ENCODE measurements at regions not wholly inside any gene's neighbourhood (a gene's known extent, or its start where the extent isn't known, plus 50 kb on each side); places are given as distances from the start of the nearest gene placed in this dataset.

- H3K9me3 Mint-ChIP-seq, result peaks cover 2% of the 10 kb centered on the region in 2 donors
- no peak overlapping the region for H3K27ac Mint-ChIP-seq
- DNase-seq (no peak), ATAC-seq (replicated peaks in 1 of 2) (no peak)
- H3K27me3 Mint-ChIP-seq (ENCODE audit: low read depth), result no peaks in the 10 kb centered on the region
- H3K4me3 Mint-ChIP-seq, result no peak overlapping the region
- H3K4me1 Mint-ChIP-seq (ENCODE audit: low read depth), result no peaks in the 10 kb centered on the region
- H3K36me3 Mint-ChIP-seq (ENCODE audit: insufficient read depth in 2 of 2), result no peaks in the 10 kb centered on the region
Measured at GRCh38 chr16:76900285-76901263, 290.4 kb upstream of the MON1B start.

- no peak overlapping the region for H3K4me3 Mint-ChIP-seq
- H3K9me3 Mint-ChIP-seq, result peaks cover 2 to 3% of the 10 kb centered on the region in 2 donors
- H3K27ac Mint-ChIP-seq, result no peak overlapping the region
- no peaks in the 10 kb centered on the region for H3K27me3 Mint-ChIP-seq (ENCODE audit: low read depth)
- H3K4me1 Mint-ChIP-seq (ENCODE audit: low read depth), result no peaks in the 10 kb centered on the region
- ATAC-seq (replicated peaks in 1 of 2) (no peak), DNase-seq (no peak)
- H3K36me3 Mint-ChIP-seq (ENCODE audit: insufficient read depth in 2 of 2), result no peaks in the 10 kb centered on the region
Measured at GRCh38 chr16:76906552-76906951, 284.4 kb upstream of the MON1B start.

GRCh38 chr16:76910931-76911330 lies 280.1 kb upstream of the MON1B start:
- Mint-ChIP-seq H3K4me3 (no peak overlapping the region), H3K9me3 (peaks cover 2% of the 10 kb centered on the region in 2 donors), H3K27ac (no peak overlapping the region), H3K36me3 (ENCODE audit: insufficient read depth in 2 of 2) (no peaks in the 10 kb centered on the region), H3K27me3 (ENCODE audit: low read depth) (no peaks in the 10 kb centered on the region), H3K4me1 (ENCODE audit: low read depth) (no peaks in the 10 kb centered on the region)
- no peak for DNase-seq
- no peak for ATAC-seq (replicated peaks in 1 of 2)

GRCh38 chr16:76913046-76913445 lies 277.9 kb upstream of the MON1B start:
- ATAC-seq (replicated peaks in 1 of 2) (no peak), DNase-seq (no peak)
- H3K27me3 Mint-ChIP-seq (ENCODE audit: low read depth), result no peaks in the 10 kb centered on the region
- H3K9me3 Mint-ChIP-seq, result peaks cover 2 to 3% of the 10 kb centered on the region in 2 donors
- H3K4me1 Mint-ChIP-seq (ENCODE audit: low read depth), result no peaks in the 10 kb centered on the region
- H3K27ac Mint-ChIP-seq, result no peak overlapping the region
- no peak overlapping the region for H3K4me3 Mint-ChIP-seq
- H3K36me3 Mint-ChIP-seq (ENCODE audit: insufficient read depth in 2 of 2), result no peaks in the 10 kb centered on the region

GRCh38 chr16:76926042-76926441 lies 264.9 kb upstream of the MON1B start:
- no peak overlapping the region for H3K4me3 Mint-ChIP-seq
- H3K36me3 Mint-ChIP-seq (ENCODE audit: insufficient read depth in 2 of 2), result no peaks in the 10 kb centered on the region
- ATAC-seq (replicated peaks in 1 of 2), result no peak
- DNase-seq, result no peak
- H3K4me1 Mint-ChIP-seq (ENCODE audit: low read depth), result no peaks in the 10 kb centered on the region
- no peaks in the 10 kb centered on the region for H3K27me3 Mint-ChIP-seq (ENCODE audit: low read depth)
- no peak overlapping the region for H3K27ac Mint-ChIP-seq
- peaks cover 5 to 7% of the 10 kb centered on the region in 2 donors for H3K9me3 Mint-ChIP-seq

GRCh38 chr16:76926595-76926994 lies 264.4 kb upstream of the MON1B start:
- Mint-ChIP-seq H3K4me1 (ENCODE audit: low read depth) (no peaks in the 10 kb centered on the region), H3K4me3 (no peak overlapping the region), H3K27ac (no peak overlapping the region), H3K27me3 (ENCODE audit: low read depth) (no peaks in the 10 kb centered on the region), H3K36me3 (ENCODE audit: insufficient read depth in 2 of 2) (no peaks in the 10 kb centered on the region), H3K9me3 (peaks cover 5 to 7% of the 10 kb centered on the region in 2 donors)
- ATAC-seq (replicated peaks in 1 of 2), result no peak
- no peak for DNase-seq

GRCh38 chr16:76931186-76931585 lies 259.8 kb upstream of the MON1B start:
- DNase-seq, result no peak
- peaks cover 6% of the 10 kb centered on the region for H3K4me1 Mint-ChIP-seq (ENCODE audit: low read depth)
- ATAC-seq (replicated peaks in 1 of 2), result no peak
- H3K27ac Mint-ChIP-seq, result no peak overlapping the region
- peaks cover 0 to 1% of the 10 kb centered on the region in 2 donors for H3K36me3 Mint-ChIP-seq (ENCODE audit: insufficient read depth in 2 of 2)
- H3K9me3 Mint-ChIP-seq, result peaks cover 6 to 7% of the 10 kb centered on the region in 2 donors
- peaks cover 6% of the 10 kb centered on the region for H3K27me3 Mint-ChIP-seq (ENCODE audit: low read depth)
- H3K4me3 Mint-ChIP-seq, result no peak overlapping the region

GRCh38 chr16:76932541-76933211 lies 258.3 kb upstream of the MON1B start:
- Mint-ChIP-seq H3K9me3 (peaks cover 6 to 7% of the 10 kb centered on the region in 2 donors), H3K4me1 (ENCODE audit: low read depth) (peaks cover 6% of the 10 kb centered on the region), H3K27me3 (ENCODE audit: low read depth) (peaks cover 11% of the 10 kb centered on the region), H3K4me3 (no peak overlapping the region), H3K27ac (no peak overlapping the region), H3K36me3 (ENCODE audit: insufficient read depth in 2 of 2) (peaks cover 0 to 1% of the 10 kb centered on the region in 2 donors)
- no peak for DNase-seq
- peak; percentile 63 to 67 for ATAC-seq (replicated peaks in 1 of 2)

GRCh38 chr16:76940251-76940650 lies 250.7 kb upstream of the MON1B start:
- DNase-seq, result no peak
- no peak overlapping the region for H3K4me3 Mint-ChIP-seq
- H3K27me3 Mint-ChIP-seq (ENCODE audit: low read depth), result peaks cover 12% of the 10 kb centered on the region

GRCh38 chr16:76941113-76941512 lies 249.9 kb upstream of the MON1B start:
- H3K27ac Mint-ChIP-seq, result no peak overlapping the region
- ATAC-seq (replicated peaks in 1 of 2) (no peak), DNase-seq (no peak)
- H3K4me1 Mint-ChIP-seq (ENCODE audit: low read depth), result no peaks in the 10 kb centered on the region
- no peak overlapping the region for H3K4me3 Mint-ChIP-seq
- H3K36me3 Mint-ChIP-seq (ENCODE audit: insufficient read depth in 2 of 2), result no peaks in the 10 kb centered on the region
- H3K9me3 Mint-ChIP-seq, result peaks cover 4 to 6% of the 10 kb centered on the region in 2 donors
- peaks cover 12% of the 10 kb centered on the region for H3K27me3 Mint-ChIP-seq (ENCODE audit: low read depth)

More at GRCh38 chr16:76940251-76940650, 250.7 kb upstream of the MON1B start:
- no peak overlapping the region for H3K27ac Mint-ChIP-seq
- peaks cover 8 to 10% of the 10 kb centered on the region in 2 donors for H3K9me3 Mint-ChIP-seq
- ATAC-seq (replicated peaks in 1 of 2), result no peak
- H3K36me3 Mint-ChIP-seq (ENCODE audit: insufficient read depth in 2 of 2), result peaks cover 0 to 1% of the 10 kb centered on the region in 2 donors
- no peaks in the 10 kb centered on the region for H3K4me1 Mint-ChIP-seq (ENCODE audit: low read depth)

GRCh38 chr16:76942089-76942488 lies 248.9 kb upstream of the MON1B start:
- H3K36me3 Mint-ChIP-seq (ENCODE audit: insufficient read depth in 2 of 2), result no peaks in the 10 kb centered on the region
- DNase-seq (no peak), ATAC-seq (replicated peaks in 1 of 2) (no peak)
- peaks cover 7% of the 10 kb centered on the region for H3K27me3 Mint-ChIP-seq (ENCODE audit: low read depth)
- H3K4me1 Mint-ChIP-seq (ENCODE audit: low read depth), result no peaks in the 10 kb centered on the region
- H3K27ac Mint-ChIP-seq, result no peak overlapping the region
- no peak overlapping the region for H3K4me3 Mint-ChIP-seq
- H3K9me3 Mint-ChIP-seq, result peaks cover 4 to 5% of the 10 kb centered on the region in 2 donors

GRCh38 chr16:76943921-76944320 lies 247.1 kb upstream of the MON1B start:
- H3K36me3 Mint-ChIP-seq (ENCODE audit: insufficient read depth in 2 of 2), result no peaks in the 10 kb centered on the region
- H3K9me3 Mint-ChIP-seq, result peaks cover 2 to 7% of the 10 kb centered on the region in 2 donors
- ATAC-seq (replicated peaks in 1 of 2) (no peak), DNase-seq (no peak)
- no peaks in the 10 kb centered on the region for H3K4me1 Mint-ChIP-seq (ENCODE audit: low read depth)
- no peak overlapping the region for H3K4me3 Mint-ChIP-seq
- peaks cover 3% of the 10 kb centered on the region for H3K27me3 Mint-ChIP-seq (ENCODE audit: low read depth)
- no peak overlapping the region for H3K27ac Mint-ChIP-seq

GRCh38 chr16:76946879-76947278 lies 244.1 kb upstream of the MON1B start:
- peaks cover 0 to 4% of the 10 kb centered on the region in 2 donors for H3K36me3 Mint-ChIP-seq (ENCODE audit: insufficient read depth in 2 of 2)
- no peaks in the 10 kb centered on the region for H3K27me3 Mint-ChIP-seq (ENCODE audit: low read depth)
- peaks cover 7 to 10% of the 10 kb centered on the region in 2 donors for H3K9me3 Mint-ChIP-seq
- no peak overlapping the region for H3K4me3 Mint-ChIP-seq
- no peak overlapping the region for H3K27ac Mint-ChIP-seq
- H3K4me1 Mint-ChIP-seq (ENCODE audit: low read depth), result no peaks in the 10 kb centered on the region
- DNase-seq, result peak in 1 of 2 donors; percentile 0
- ATAC-seq (replicated peaks in 1 of 2), result peak in 1 of 2 donors; percentile 65

All from activated T-cell treated with anti-CD3 and anti-CD28 coated beads, Interleukin-2, amount 50 U/mL, for 72 hours (primary cell).